Smooth muscle cell of the brain vasculature (primary cell): ENCODE measurements at regions not wholly inside any gene's neighbourhood (a gene's known extent, or its start where the extent isn't known, plus 50 kb on each side); places are given as distances from the start of the nearest gene placed in this dataset.

Experiments
- DNase-seq: peaks from one replicate; pipeline ENCODE4 v3.0.0-alpha.2; 2012; ENCODE audit warnings: low read depth, low spot score

- no peak for DNase-seq
Measured at GRCh38 chr18:42137693-42138375, 182.8 kb downstream of the PIK3C3 start.

DNA sequence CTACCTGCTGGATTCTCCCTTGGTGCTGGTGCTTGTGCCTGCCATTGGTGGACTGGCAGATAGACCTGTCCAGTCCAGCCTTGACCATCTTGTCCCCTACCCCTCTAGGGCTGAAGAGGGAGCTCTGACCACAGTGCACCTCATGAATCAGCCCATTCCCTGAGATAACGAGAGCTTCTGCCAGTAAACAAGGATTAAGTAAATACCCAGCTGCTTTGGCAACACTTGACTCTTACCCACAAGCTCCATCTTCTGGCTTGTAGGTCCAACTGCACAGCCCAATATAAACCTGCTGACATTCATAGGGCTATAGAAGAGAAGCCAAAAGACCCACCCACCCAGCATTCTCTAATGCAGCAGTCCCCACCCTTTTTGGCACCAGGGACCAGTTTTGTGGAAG is 186.4 kb downstream of the PIK3C3 start:
- no peak for DNase-seq

GRCh38 chr18:42155024-42155423 is 200.0 kb downstream of the PIK3C3 start:
- DNase-seq: no peak

DNA sequence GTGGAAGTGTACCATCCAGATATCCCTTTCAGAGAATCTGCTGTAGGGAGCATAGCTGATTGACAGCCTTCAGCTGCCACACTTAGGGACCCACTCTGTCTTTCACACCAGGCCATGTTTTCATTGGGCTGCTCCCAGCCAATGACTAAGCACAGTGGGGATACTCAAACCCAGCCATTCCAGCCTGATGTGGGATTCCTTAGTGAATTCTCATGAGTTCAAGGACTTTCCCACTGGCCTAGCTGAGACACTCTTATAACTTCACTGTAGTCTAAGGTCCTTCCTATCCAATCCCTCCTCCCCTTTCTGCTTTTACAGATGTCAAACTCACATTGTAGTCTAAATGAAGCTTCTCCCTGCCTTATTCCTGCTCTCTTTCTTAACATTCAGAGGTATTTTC is 201.2 kb downstream of the PIK3C3 start:
- no peak for DNase-seq

GRCh38 chr18:42157420-42157819 is 202.4 kb downstream of the PIK3C3 start:
- no peak for DNase-seq

GRCh38 chr18:42157878-42158277 is 202.8 kb downstream of the PIK3C3 start:
- no peak for DNase-seq

DNA sequence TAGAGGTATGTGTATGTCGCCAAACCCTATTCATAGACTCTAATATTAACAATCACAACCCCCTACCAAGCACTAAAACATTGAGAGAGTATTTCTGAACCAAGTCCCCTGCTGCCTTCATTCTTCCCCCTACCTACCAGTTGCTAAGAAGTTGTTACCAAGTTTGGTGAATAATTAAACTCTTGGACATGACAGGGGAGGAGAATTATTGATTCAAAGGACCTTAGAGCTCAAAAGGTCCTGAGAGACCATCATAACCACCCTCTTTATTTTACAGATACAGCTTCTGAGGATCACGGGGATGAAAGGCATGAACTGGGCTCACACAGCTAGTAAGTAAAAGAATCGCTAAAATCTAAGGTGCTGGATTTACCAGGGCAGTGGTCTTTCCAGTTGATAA is 204.1 kb downstream of the PIK3C3 start:
- no peak for DNase-seq

DNA sequence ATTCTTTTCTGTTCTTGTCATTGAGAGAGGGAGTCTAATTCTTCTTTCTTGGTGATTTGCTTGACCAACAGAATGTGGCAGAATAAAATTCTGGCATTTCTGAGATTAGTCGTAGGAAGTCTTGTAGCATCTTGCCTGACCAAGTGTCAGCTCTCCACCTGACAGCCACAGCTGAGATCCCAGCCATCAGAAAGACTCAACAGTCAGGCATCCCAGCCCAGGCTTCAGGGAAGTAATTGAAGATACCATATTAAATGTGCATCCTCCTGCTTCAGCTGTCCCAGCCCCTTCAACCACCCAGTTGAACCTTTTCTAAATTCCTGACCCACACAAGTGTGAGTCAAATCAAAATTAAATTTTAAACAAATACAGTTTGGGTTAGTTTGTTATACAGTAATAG is 208.3 kb downstream of the PIK3C3 start:
- DNase-seq: no peak

DNA sequence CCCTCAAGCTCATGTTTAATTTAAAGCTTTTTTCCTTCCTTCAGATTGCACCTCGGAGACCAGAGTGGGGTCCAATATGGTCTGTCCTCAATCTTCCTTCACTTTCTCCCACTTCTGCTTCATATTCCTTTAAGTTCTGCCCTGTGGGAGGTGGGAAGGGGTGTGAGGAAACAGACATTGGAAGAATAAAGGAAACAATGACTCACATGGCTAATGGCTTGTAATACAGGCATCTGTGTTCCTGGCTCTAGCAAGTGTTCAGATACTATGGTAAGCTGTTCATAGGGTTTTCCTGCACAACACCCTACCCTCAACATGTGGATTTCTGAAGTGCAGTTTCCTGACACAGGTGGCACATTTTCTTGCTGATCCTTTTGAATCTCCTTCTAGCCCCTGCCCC is 209.5 kb downstream of the PIK3C3 start:
- no peak for DNase-seq

DNA sequence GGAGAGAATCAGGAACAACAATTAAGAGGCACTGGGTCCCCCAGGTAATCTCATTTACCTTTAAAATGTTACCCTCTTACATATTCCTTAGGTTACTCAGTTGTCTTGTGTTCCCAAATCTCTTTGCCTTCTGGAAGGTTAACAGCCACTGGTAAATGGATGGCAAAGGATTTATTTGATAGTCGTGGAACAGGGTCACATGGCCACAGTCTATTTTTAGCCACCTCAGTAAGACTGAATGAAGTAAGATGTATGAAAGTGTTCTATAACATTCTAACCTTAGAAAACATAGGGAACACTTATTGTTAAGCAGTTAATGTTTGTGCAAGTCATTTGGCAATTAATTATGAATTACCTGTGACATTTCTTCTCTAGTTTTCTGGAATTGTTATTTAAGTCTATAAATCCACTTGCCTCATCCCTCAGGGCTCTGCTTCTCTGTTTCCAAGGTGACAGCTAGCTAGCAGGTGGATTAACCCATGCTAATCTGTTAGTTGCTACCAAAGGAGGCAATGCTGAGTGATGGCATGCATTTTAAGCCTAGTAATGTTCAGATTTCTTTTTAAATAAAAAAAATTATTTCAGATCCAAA is 211.0 kb downstream of the PIK3C3 start:
- no peak for DNase-seq

- DNase-seq: no peak
Measured at GRCh38 chr18:42168487-42168886, 213.5 kb downstream of the PIK3C3 start.

DNA sequence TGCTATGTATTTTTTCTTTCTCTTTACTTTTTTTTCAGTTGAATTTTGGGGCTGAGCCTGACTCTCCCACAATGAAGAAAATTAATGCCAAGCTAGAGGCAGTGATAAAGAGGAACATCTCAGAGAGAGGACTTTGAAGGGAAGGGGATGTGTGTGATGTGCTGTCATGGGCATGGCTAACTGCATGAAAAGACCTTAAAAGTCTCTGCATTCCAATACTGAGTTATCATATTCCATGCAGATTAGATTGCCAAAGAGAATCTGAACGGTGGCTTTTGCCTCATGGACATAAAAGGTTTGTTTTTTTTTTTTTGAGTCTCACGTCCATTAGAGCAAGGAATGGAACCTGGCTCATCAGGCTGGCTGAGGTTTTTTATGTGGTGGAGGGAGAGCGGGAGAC is 213.9 kb downstream of the PIK3C3 start:
- no peak for DNase-seq

DNA sequence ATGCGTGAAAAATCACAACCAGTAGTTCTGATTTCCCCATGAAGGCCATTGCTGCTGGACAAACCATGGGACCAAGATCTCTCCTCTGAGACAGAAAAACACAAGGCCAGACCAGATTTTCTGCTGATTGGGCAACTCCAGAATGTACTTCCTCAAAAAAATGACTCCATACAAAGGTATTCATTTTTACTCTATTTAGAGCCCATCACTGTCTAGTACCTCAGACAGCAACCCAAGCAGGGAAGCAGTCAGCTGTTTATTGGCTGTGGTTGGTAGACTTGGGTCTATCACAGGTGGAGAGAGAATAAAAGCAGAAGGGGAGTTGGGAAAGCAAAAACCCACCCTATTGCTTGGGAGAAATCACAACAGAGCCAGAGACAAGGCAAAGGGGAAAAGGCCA is 219.9 kb downstream of the PIK3C3 start:
- no peak for DNase-seq

DNA sequence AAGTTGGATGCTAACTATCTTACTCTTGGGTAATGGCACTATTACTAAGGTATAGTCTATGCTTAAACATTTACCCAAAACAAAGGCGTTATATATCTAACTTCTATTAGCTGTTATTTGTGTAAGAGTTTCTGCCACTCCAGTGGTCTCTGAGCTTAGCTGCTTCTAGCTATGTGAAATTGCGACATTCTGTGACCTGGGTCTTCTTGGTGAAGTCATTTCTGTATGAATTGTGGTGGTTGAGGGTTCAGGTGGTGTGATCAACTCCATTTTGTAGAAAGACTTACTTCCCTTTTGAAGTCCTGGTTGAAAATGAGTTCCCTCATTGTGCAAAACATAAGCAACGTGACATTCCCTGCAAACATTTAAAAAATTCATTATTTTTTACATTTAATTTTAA is 221.6 kb downstream of the PIK3C3 start:
- no peak for DNase-seq

DNA sequence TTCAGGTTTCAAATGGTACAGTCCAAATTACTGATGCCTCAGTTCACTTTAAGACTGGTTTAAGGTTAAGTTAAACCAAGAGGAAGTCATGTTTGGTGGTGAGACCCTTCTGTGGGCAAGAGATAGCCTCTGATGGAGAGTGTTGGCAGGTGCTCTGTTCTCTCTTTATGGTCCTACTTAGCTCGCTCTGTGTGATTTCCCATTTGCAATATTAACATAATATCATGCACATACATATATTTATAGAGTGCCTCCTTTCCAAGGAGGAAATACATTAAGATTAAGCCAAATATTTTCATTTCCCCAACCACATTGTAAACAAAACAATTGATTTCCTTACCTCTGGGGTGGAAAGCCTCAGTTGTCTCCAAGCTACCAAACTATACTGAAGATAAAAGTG is 222.4 kb downstream of the PIK3C3 start:
- no peak for DNase-seq

GRCh38 chr18:42178376-42179080 is 223.5 kb downstream of the PIK3C3 start:
- DNase-seq: no peak

DNA sequence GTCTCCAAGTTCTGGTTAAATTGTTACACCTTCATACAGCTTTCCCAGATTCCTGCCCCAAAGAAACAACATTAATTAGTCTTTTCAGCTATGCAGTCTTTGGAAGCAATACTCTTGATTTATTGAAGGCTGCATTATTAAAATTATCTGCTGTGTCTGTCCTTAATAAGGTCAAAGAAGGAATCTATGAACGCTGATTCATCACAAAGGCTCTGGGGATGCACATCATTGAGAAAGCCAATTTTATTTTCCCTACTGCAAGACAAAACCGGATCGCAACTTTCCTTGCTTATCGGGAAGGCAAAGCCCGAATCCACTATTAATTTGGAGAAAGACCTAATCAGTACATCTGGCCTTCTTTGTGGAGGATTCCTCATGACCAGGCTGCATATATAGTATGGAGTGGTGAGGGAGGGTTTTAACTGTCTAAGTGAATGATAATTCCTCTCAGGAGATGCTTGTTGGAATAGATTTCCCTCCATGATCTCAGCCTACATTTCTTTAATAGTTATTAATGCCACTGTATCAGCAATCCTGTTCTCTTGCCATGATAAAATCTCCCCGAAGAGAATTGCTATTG is 224.6 kb downstream of the PIK3C3 start:
- no peak for DNase-seq

- DNase-seq: no peak
Measured at GRCh38 chr18:42181474-42181873, 226.4 kb downstream of the PIK3C3 start.

GRCh38 chr18:42182728-42183700 is 228.0 kb downstream of the PIK3C3 start:
- DNase-seq: no peak

- DNase-seq: no peak
Measured at GRCh38 chr18:42183746-42184145, 228.7 kb downstream of the PIK3C3 start.

GRCh38 chr18:42184685-42185477 is 229.8 kb downstream of the PIK3C3 start:
- DNase-seq: no peak
